GM23248 (cell line): ENCODE measurements at regions not wholly inside any gene's neighbourhood (a gene's known extent, or its start where the extent isn't known, plus 50 kb on each side); places are given as distances from the start of the nearest gene placed in this dataset.

Source experiments
- EZH2 ChIP-seq: fragments of 200-600 bp; sonication (generic); IDR thresholded peaks from 2 replicates; pipeline ENCODE4 v1.6.1; 2018; ENCODE audit warnings: antibody characterized with exemption, mild to moderate bottlenecking; ENCODE audit not compliant: insufficient read depth, poor library complexity, severe bottlenecking
- EZH2phosphoT487 ChIP-seq: fragments of 200-600 bp; sonication (generic); IDR thresholded peaks from 2 replicates; pipeline ENCODE4 v1.6.1; 2018; ENCODE audit warnings: antibody characterized with exemption, moderate library complexity, mild to moderate bottlenecking, low read depth; ENCODE audit not compliant: insufficient read depth

DNA sequence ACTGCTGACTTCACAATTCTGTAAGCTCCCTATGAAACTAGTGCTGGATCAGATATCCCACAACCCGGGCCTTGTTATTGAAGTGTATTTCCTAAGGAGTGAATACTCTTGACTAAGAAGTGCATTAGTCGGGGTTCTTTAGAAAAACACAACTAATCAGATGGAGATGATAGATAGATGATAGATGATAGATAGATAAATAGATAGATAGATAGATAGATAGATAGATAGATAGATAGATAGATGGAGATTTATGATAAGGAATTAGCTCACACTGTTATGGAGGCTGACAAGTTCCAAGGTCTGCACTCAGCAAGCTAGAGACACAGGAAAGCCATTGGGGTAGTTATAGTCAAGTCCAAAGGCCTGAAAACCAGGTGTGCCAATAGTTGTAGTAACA is 214.6 kb upstream of the COX7C start:
- TF ChIP-seq EZH2 (no peak), EZH2phosphoT487 (no peak)
